Neural crest cell (in vitro differentiated cells): ENCODE measurements at regions not wholly inside any gene's neighbourhood (a gene's known extent, or its start where the extent isn't known, plus 50 kb on each side); places are given as distances from the start of the nearest gene placed in this dataset.

Experiments used
- DNase-seq: peaks from one replicate; pipeline ENCODE4 v3.0.0; 2021; ENCODE audit warnings: low read depth, mixed read lengths, low spot score
- H3K27ac Mint-ChIP-seq: one replicate; pipeline ENCODE4 v1.8.0; 2021; ENCODE audit warnings: mild to moderate bottlenecking, mixed read lengths; ENCODE audit not compliant: unreplicated experiment
- H3K27me3 Mint-ChIP-seq: 2 replicates; pipeline ENCODE4 v1.8.0; 2021; ENCODE audit warnings: low read depth, mild to moderate bottlenecking, mixed read lengths
- H3K36me3 Mint-ChIP-seq: 2 replicates; pipeline ENCODE4 v1.8.0; 2021; ENCODE audit warnings: low read depth, mild to moderate bottlenecking, mixed read lengths
- H3K4me1 Mint-ChIP-seq: 2 replicates; pipeline ENCODE4 v1.8.0; 2021; ENCODE audit warnings: mixed read lengths
- H3K4me3 Mint-ChIP-seq: one replicate; pipeline ENCODE4 v1.8.0; 2021; ENCODE audit warnings: mild to moderate bottlenecking, mixed read lengths
- H3K9me3 Mint-ChIP-seq: 2 replicates; pipeline ENCODE4 v1.8.0; 2021; ENCODE audit warnings: mixed read lengths
- CTCF ChIP-seq: fragments of 200-600 bp; sonication (generic); conservative IDR thresholded peaks from 2 replicates; pipeline ENCODE4 v1.5.0; 2021; ENCODE audit warnings: antibody characterized with exemption, mild to moderate bottlenecking

GRCh38 chr9:11349187-11349586 is 736.4 kb upstream of the PTPRD start:
- no peaks in the 10 kb centered on the region for H3K9me3 Mint-ChIP-seq
- H3K27me3 Mint-ChIP-seq: no peaks in the 10 kb centered on the region
- no peaks in the 10 kb centered on the region for H3K4me1 Mint-ChIP-seq
- H3K4me3 Mint-ChIP-seq: no peak overlapping the region
- no peaks in the 10 kb centered on the region for H3K36me3 Mint-ChIP-seq
- no peak overlapping the region for H3K27ac Mint-ChIP-seq
- no peak for TF ChIP-seq CTCF
- no peak for DNase-seq

- H3K4me3 Mint-ChIP-seq: no peak overlapping the region
- H3K36me3 Mint-ChIP-seq: no peaks in the 10 kb centered on the region
- TF ChIP-seq CTCF: no peak
- H3K27me3 Mint-ChIP-seq: no peaks in the 10 kb centered on the region
- no peak overlapping the region for H3K27ac Mint-ChIP-seq
- H3K4me1 Mint-ChIP-seq: no peaks in the 10 kb centered on the region
- DNase-seq: no peak
- H3K9me3 Mint-ChIP-seq: no peaks in the 10 kb centered on the region
Observed at GRCh38 chr9:11352612-11353011, 739.8 kb upstream of the PTPRD start.

GRCh38 chr9:11356067-11356466 is 743.3 kb upstream of the PTPRD start:
- no peaks in the 10 kb centered on the region for H3K4me1 Mint-ChIP-seq
- no peaks in the 10 kb centered on the region for H3K9me3 Mint-ChIP-seq
- TF ChIP-seq CTCF: no peak
- no peak overlapping the region for H3K27ac Mint-ChIP-seq
- no peak for DNase-seq
- no peaks in the 10 kb centered on the region for H3K27me3 Mint-ChIP-seq
- no peaks in the 10 kb centered on the region for H3K36me3 Mint-ChIP-seq
- H3K4me3 Mint-ChIP-seq: no peak overlapping the region

GRCh38 chr9:11366585-11367129 is 753.9 kb upstream of the PTPRD start:
- DNase-seq: no peak
- no peak overlapping the region for H3K4me3 Mint-ChIP-seq
- no peaks in the 10 kb centered on the region for H3K36me3 Mint-ChIP-seq
- H3K27me3 Mint-ChIP-seq: no peaks in the 10 kb centered on the region
- H3K27ac Mint-ChIP-seq: no peak overlapping the region
- no peaks in the 10 kb centered on the region for H3K4me1 Mint-ChIP-seq
- no peak for TF ChIP-seq CTCF
- H3K9me3 Mint-ChIP-seq: no peaks in the 10 kb centered on the region

- no peaks in the 10 kb centered on the region for H3K9me3 Mint-ChIP-seq
- TF ChIP-seq CTCF: no peak
- H3K27me3 Mint-ChIP-seq: no peaks in the 10 kb centered on the region
- H3K4me1 Mint-ChIP-seq: no peaks in the 10 kb centered on the region
- H3K4me3 Mint-ChIP-seq: no peak overlapping the region
- H3K27ac Mint-ChIP-seq: no peak overlapping the region
- no peak for DNase-seq
- no peaks in the 10 kb centered on the region for H3K36me3 Mint-ChIP-seq
Observed at GRCh38 chr9:11374926-11375325, 762.1 kb upstream of the PTPRD start.

GRCh38 chr9:11402621-11403020 is 789.8 kb upstream of the PTPRD start:
- peaks cover 16% of the 10 kb centered on the region for H3K9me3 Mint-ChIP-seq
- DNase-seq: no peak
- no peak for TF ChIP-seq CTCF
- H3K27ac Mint-ChIP-seq: no peak overlapping the region
- H3K27me3 Mint-ChIP-seq: no peaks in the 10 kb centered on the region
- peaks cover 3% of the 10 kb centered on the region for H3K36me3 Mint-ChIP-seq
- H3K4me1 Mint-ChIP-seq: no peaks in the 10 kb centered on the region
- no peak overlapping the region for H3K4me3 Mint-ChIP-seq
